ENCODE measurements at regions not wholly inside any gene's neighbourhood (a gene's known extent, or its start where the extent isn't known, plus 50 kb on each side); places are given as distances from the start of the nearest gene placed in this dataset.

DNA sequence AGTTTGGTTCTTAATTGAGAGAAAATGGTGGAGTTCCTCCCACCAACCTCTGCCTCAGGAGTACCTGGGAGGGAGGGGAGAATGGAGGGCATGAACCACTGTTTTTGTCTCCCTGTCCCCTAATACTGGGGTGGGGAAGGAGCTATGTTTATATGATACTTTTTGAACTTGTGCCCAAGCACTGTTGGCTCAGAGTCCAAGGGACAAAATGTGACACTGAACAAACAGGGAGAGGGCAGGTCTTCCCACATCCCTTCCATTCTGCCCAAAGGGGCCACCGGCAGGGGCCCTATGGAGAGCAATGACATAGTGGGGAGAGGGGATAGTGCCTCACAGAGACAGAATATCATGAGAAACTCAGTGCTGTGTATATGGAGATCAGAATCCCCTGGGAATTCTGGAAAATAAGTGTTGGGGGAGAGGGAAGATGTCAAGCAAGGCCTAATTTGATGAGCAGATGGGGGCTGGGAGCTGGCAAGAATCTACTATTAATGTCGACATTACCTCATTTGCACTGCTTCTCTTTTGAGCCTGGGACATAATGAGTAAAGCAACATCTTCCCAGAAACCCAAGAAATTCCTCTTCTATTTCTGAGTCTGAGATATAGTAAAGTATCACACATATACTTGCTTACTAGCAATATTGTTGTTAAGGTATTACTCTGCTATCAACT lies 180.6 kb downstream of the CYP26A1 start:
- Histone ChIP-seq H3K36me3 (ENCODE audit: control insufficient read depth, insufficient read depth, low read length) (no peaks in the 10 kb centered on the region), H3K27me3 (replicated peaks; ENCODE audit: control insufficient read depth, insufficient read depth, low read length) (no peaks in the 10 kb centered on the region), H3K4me3 (replicated peaks; ENCODE audit: low read depth, low read length) (no peak overlapping the region)
- no peak for DNase-seq (ENCODE audit: extremely low read depth, insufficient read length)
- no peak for TF ChIP-seq CTCF (IDR thresholded peaks at IDR 0.05; ENCODE audit: insufficient read depth, low read length, poor library complexity, severe bottlenecking)

GRCh38 chr10:93255546-93255945 lies 181.9 kb downstream of the CYP26A1 start:
- H3K27me3 ChIP-seq (replicated peaks; ENCODE audit: control insufficient read depth, insufficient read depth, low read length) = no peaks in the 10 kb centered on the region
- H3K4me3 ChIP-seq (replicated peaks; ENCODE audit: low read depth, low read length) = no peak overlapping the region
- DNase-seq (ENCODE audit: extremely low read depth, insufficient read length) = no peak
- no peak for TF ChIP-seq CTCF (IDR thresholded peaks at IDR 0.05; ENCODE audit: insufficient read depth, low read length, poor library complexity, severe bottlenecking)
- H3K36me3 ChIP-seq (ENCODE audit: control insufficient read depth, insufficient read depth, low read length) = no peaks in the 10 kb centered on the region

Measured in GM06990 (cell line).